ENCODE measurements at regions not wholly inside any gene's neighbourhood (a gene's known extent, or its start where the extent isn't known, plus 50 kb on each side); places are given as distances from the start of the nearest gene placed in this dataset.

- TF ChIP-seq REST (IDR thresholded peaks at IDR 0.05; ENCODE audit: insufficient read depth in 1 of 2, low read depth in 2 of 2, low read length in 1 of 2) (no peak), CTCF (IDR thresholded peaks at IDR 0.05) (peak; percentile 24; the same call in 1 of the 2 replicates), SIN3A (IDR thresholded peaks at IDR 0.05; ENCODE audit: borderline replicate concordance, insufficient read depth, low read depth, low read length) (no peak), POLR2AphosphoS5 (IDR thresholded peaks at IDR 0.05; ENCODE audit: low read depth, low read length) (no peak), TCF7L2 (IDR thresholded peaks at IDR 0.05; ENCODE audit: low read depth, low read length) (no peak)
Observed at GRCh38 chr3:103410231-103410630, 975.4 kb downstream of the ZPLD1 start.
